ENCODE measurements at regions not wholly inside any gene's neighbourhood (a gene's known extent, or its start where the extent isn't known, plus 50 kb on each side); places are given as distances from the start of the nearest gene placed in this dataset.

DNA sequence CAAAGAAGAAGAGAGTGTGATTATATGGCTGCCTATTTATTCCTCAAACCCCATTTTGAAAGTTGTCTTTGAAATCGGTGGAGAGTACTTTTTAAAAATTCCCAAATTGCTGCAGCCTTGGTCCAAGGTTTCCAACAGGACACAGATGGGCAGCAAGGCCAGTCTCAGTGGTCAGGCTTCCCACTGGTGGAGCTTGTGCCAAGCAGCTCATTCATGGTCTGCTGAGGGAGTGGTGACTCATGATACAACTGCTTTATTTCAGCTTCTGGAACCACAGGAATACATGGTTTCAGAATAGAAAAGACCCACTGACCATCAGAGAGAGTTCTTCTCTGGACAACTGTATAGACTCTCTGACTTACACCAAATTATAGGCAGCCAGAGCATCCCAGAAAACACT, 673.1 kb upstream of the KLF4 start:
- TF ChIP-seq, protein P1, sequence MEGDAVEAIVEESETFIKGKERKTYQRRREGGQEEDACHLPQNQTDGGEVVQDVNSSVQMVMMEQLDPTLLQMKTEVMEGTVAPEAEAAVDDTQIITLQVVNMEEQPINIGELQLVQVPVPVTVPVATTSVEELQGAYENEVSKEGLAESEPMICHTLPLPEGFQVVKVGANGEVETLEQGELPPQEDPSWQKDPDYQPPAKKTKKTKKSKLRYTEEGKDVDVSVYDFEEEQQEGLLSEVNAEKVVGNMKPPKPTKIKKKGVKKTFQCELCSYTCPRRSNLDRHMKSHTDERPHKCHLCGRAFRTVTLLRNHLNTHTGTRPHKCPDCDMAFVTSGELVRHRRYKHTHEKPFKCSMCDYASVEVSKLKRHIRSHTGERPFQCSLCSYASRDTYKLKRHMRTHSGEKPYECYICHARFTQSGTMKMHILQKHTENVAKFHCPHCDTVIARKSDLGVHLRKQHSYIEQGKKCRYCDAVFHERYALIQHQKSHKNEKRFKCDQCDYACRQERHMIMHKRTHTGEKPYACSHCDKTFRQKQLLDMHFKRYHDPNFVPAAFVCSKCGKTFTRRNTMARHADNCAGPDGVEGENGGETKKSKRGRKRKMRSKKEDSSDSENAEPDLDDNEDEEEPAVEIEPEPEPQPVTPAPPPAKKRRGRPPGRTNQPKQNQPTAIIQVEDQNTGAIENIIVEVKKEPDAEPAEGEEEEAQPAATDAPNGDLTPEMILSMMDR (IDR thresholded peaks at IDR 0.05): no peak
- no peak for TF ChIP-seq ZFX (IDR thresholded peaks at IDR 0.05; ENCODE audit: borderline replicate concordance)

Data from 22Rv1 (cell line).